ENCODE measurements at regions not wholly inside any gene's neighbourhood (a gene's known extent, or its start where the extent isn't known, plus 50 kb on each side); places are given as distances from the start of the nearest gene placed in this dataset.

DNA sequence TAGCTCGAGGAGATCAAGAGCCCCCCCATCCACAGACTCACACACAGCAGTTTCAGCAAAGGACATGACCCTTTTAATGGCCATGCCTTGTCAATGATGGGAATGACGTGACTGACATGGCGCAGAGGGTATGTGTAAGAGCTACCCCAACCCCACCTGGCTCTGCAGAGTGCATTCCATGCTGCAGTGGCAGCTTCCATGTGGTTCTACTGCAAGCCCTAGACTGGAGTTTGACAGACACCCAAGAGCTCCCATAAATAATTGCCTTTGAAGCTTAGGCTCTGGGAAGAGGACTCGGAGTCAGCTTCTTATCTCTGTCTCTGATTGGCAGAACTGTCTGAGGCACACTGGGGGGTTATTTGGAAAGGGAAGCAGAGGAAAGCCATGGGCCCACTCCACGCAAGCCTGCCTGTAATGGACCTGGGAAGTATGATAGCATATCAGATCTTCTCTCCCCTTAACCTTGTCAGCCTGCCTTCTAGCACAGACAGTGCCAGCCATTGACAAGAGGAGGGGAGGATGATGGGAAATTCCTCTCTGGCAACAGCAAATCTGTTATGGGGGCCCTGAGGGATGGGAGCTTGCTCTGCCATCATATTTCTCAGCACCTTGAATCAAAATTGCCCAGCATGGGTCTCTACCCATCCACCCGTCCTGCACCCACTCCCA lies 478.5 kb upstream of the PODXL start:
- POLR2A ChIA-PET (ENCODE audit: unreplicated experiment) = no interaction called here
- DNase-seq (no peak), ATAC-seq (ENCODE audit: low read depth) (no peak)
- Histone ChIP-seq H3K4me2 (ENCODE audit: low read depth, low read length) (no peak overlapping the region), H3K14ac (replicated peaks; ENCODE audit: low read depth, low read length) (no peak overlapping the region), H3K4me3 (ENCODE audit: insufficient read depth, low read depth, low read length) (no peak overlapping the region), H3K79me1 (ENCODE audit: low read depth in 1 of 2, low read length in 2 of 2) (no peaks in the 10 kb centered on the region), H3K9me3 (ENCODE audit: control insufficient read depth, insufficient read depth, low read length) (no peaks in the 10 kb centered on the region), H3K36me3 (ENCODE audit: control insufficient read depth, insufficient read depth, low read length) (no peaks in the 10 kb centered on the region), H3K27me3 (ENCODE audit: control insufficient read depth, insufficient read depth, low read length) (0 out of 2 replicates have a peak, but pooled peaks cover 2% of the 10 kb centered on the region), H3K56ac (ENCODE audit: extremely low read depth, insufficient read depth, low read length) (no peak overlapping the region), H3K18ac (ENCODE audit: low read depth, low read length) (no peak overlapping the region), H2BK5ac (ENCODE audit: low read depth, low read length, poor library complexity, severe bottlenecking) (no peak overlapping the region), H3K23ac (ENCODE audit: low read depth, low read length) (no peak overlapping the region), H3K9ac (ENCODE audit: low read depth, low read length) (no peak overlapping the region), H2AK9ac (replicated peaks; ENCODE audit: low read depth, low read length, poor library complexity) (no peak overlapping the region), H3K4me1 (ENCODE audit: control insufficient read depth, insufficient read depth, low read length) (no peaks in the 10 kb centered on the region), H3K4ac (ENCODE audit: low read depth, low read length) (no peak overlapping the region), H4K8ac (ENCODE audit: low read depth in 2 of 2, low read length in 2 of 2) (no peak overlapping the region), H2BK120ac (ENCODE audit: low read depth, low read length) (no peak overlapping the region), H4K5ac (ENCODE audit: low read depth, low read length) (no peak overlapping the region), H3K9me1 (ENCODE audit: insufficient read depth, low read length) (no peaks in the 10 kb centered on the region), H2BK15ac (ENCODE audit: low read depth, low read length) (no peak overlapping the region), H2AFZ (replicated peaks; ENCODE audit: low read length, poor library complexity) (no peak overlapping the region), H2AK5ac (ENCODE audit: low read depth, low read length) (no peak overlapping the region), H4K91ac (ENCODE audit: insufficient read depth, low read depth, low read length) (no peak overlapping the region), H4K20me1 (ENCODE audit: insufficient read depth, low read length) (no peaks in the 10 kb centered on the region), H3K27ac (ENCODE audit: insufficient read depth, low read length) (no peak overlapping the region), H2BK20ac (ENCODE audit: low read depth, low read length) (no peak overlapping the region)
- no peak for TF ChIP-seq RAD21 (IDR thresholded peaks at IDR 0.05; ENCODE audit: low read length)
- intact Hi-C loops (cut with micrococcal nuclease) (no loop called here), in situ Hi-C loops (cut with MboI; ENCODE audit: low sequenced_read_pairs) (no loop called here), dilution Hi-C loops (cut with HindIII; ENCODE audit: low sequenced_read_pairs, unreplicated experiment) (no loop called here)
- CTCF ChIA-PET = no interaction called here
- WGBS, 2 experiments (ENCODE audit: extremely low coverage in 2 of 2, insufficient read length in 1 of 2) = 75% methylated on average over 2 of the region's 6 CpGs; no CpG with 5 or more reads in 1 of the 2 experiments
- no TSS peak for BruUV-seq (replicated peaks)

Data from IMR-90 (cell line).